ENCODE measurements at regions not wholly inside any gene's neighbourhood (a gene's known extent, or its start where the extent isn't known, plus 50 kb on each side); places are given as distances from the start of the nearest gene placed in this dataset.

- TF ChIP-seq CTCF (IDR thresholded peaks at IDR 0.05), result no peak
- no peak for TF ChIP-seq POLR2A (IDR thresholded peaks at IDR 0.05)
Measured at GRCh38 chr3:102106416-102107097, 257.2 kb downstream of the NFKBIZ start.
